Naive thymus-derived CD8-positive, alpha-beta T cell (primary cell): ENCODE measurements at regions not wholly inside any gene's neighbourhood (a gene's known extent, or its start where the extent isn't known, plus 50 kb on each side); places are given as distances from the start of the nearest gene placed in this dataset.
"Not testable (repeated sequence)": the region's sequence is repeated elsewhere in the genome, so short reads cannot be mapped to it uniquely, and the experiment has no call there.

ENCODE experiments used
- ATAC-seq, 2 donors: fragments of 150-1000 bp; cut with Tn5 transposase in 1 of 2; sonication (Bioruptor Pico), chemical (Tn5 transposase) in 1 of 2; 1 replicate in 1 of 2; 2 replicates in 1 of 2; pipeline ENCODE4 v1.10.0; 2021; ENCODE audit warnings: mild to moderate bottlenecking in 2 of 2, moderate library complexity in 2 of 2
- POLR2A ChIA-PET: fragments of 350-600 bp; sonication (Branson Sonifier 250); formaldehyde crosslinking; loops from one replicate; lab custom pipeline; 2021; ENCODE audit warnings: antibody characterized with exemption; lab: Charles Lee
- DNase-seq, 10 donors: peaks; one replicate each; pipeline versions ENCODE4 v3.0.0 to v3.0.0-alpha.2; 2020 to 2022
- H3K27ac Mint-ChIP-seq, 10 donors: one replicate each; pipeline ENCODE4 v1.8.0; 2020 to 2022; ENCODE audit warnings: mild to moderate bottlenecking in 10 of 10, mixed read lengths in 10 of 10, moderate library complexity in 4 of 10, inconsistent platforms in 1 of 10
- H3K27me3 Mint-ChIP-seq, 5 donors: one replicate each; pipeline ENCODE4 v1.8.0; 2021 to 2022; ENCODE audit warnings: mixed read lengths in 5 of 5
- H3K36me3 Mint-ChIP-seq, 3 donors: one replicate each; pipeline ENCODE4 v1.8.0; 2020 to 2022; ENCODE audit warnings: mixed read lengths in 3 of 3, mild to moderate bottlenecking in 2 of 3, inconsistent platforms in 1 of 3
- H3K4me1 Mint-ChIP-seq, 4 donors: one replicate each; pipeline ENCODE4 v1.8.0; 2021 to 2022; ENCODE audit warnings: mixed read lengths in 4 of 4
- H3K4me3 Mint-ChIP-seq, 10 donors: one replicate each; pipeline ENCODE4 v1.8.0; 2020 to 2022; ENCODE audit warnings: mild to moderate bottlenecking in 10 of 10, mixed read lengths in 10 of 10, moderate library complexity in 6 of 10, inconsistent platforms in 1 of 10
- H3K9me3 Mint-ChIP-seq, 9 donors: one replicate each; pipeline ENCODE4 v1.8.0; 2020 to 2022; ENCODE audit warnings: mixed read lengths in 9 of 9, mild to moderate bottlenecking in 3 of 9, inconsistent platforms in 1 of 9, moderate library complexity in 1 of 9

DNA sequence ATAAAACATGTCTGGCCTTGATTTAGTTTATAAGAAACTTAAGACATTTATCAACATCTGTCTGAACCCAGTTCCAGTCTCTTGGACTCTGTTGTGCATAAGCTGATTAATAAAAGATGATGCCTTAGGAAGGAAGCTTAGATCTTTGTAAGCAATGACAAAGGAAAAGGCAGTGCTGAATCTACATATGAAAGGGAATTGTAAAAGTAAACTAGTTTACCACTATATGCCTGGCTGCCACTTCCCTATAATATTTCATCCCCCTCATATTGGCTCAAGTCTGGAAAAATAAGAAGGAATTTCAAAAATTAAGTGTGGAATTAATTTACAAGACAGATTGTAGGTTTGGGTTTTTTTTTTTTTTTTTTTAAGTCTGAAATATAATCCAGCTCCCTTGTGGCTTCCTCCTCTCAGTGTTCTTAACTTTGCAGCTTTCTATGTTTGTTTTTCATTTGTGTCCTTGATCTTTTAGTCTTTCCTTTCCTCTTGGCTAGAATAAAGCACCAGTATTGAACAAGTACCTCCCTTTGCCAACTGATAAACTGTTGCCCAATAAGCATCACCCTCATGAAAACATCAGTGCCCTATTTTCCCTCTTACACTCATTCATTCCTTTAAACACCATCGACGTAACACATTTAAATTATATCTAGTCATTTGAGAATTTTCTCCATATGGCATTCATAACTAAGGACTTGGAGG lies 146.7 kb upstream of the TBX18 start:
- DNase-seq (no peak), ATAC-seq (no peak)
- H3K4me3 Mint-ChIP-seq = no peak overlapping the region
- no peak overlapping the region for H3K27ac Mint-ChIP-seq
- H3K27me3 Mint-ChIP-seq = no peaks in the 10 kb centered on the region
- no peaks in the 10 kb centered on the region for H3K36me3 Mint-ChIP-seq
- no peaks in the 10 kb centered on the region for H3K4me1 Mint-ChIP-seq
- peaks cover 0 to 11% (median 0%) of the 10 kb centered on the region in 9 donors for H3K9me3 Mint-ChIP-seq
- POLR2A ChIA-PET = no interaction called here

DNA sequence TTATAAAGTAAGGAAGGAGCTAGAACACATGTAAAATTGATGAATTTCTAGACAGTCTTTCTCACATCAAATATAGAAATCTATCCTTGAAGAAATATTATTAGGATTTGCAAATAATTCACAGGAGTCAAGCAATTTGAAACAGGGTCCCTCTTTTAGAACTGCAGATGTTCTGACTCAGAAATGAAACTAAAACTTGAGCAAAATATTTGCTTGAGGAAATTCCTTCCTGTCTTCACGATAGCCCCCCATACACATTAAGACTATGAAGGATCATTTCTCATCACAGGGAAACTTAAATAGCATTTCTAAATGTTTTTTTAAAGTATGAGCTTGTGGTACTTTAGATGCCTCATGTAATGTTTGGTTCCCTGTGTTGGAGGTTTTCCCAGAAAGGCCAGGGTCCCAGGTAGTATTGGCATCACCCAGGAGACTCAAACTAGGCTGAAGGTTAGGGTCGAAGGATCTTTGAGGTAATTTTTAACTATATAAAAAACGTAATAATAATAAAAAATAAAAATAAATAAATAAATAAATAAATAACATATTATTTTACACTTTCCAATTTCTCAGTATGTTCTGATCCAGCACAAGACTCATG lies 144.0 kb upstream of the TBX18 start:
- Mint-ChIP-seq H3K4me1 (no peaks in the 10 kb centered on the region), H3K4me3 (no peak overlapping the region), H3K27ac (no peak overlapping the region), H3K36me3 (no peaks in the 10 kb centered on the region), H3K27me3 (no peaks in the 10 kb centered on the region), H3K9me3 (peaks cover 0 to 11% (median 0%) of the 10 kb centered on the region in 9 donors)
- POLR2A ChIA-PET = no interaction called here
- no peak for DNase-seq
- ATAC-seq = no peak

DNA sequence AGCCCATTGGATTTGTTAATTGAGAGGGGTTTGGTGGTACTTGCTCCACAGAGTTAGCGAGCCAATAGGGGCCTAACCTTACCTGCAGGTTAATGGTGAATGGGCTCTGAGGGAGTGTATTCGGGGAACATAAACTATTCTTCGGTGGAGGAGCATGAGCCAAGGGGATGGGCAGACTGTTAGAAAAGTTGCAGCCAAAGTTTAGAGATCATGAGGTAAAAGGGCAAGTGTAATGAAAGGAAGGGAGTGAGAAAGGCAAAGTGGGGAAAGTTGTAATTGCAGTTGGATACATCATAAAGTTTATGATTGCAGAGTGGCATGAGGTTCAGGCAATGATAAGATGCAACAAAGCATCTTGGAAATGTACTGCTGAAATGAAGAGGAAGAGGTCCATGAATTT lies 142.1 kb upstream of the TBX18 start:
- Mint-ChIP-seq H3K4me3 (no peak overlapping the region), H3K9me3 (peaks cover 0 to 2% (median 0%) of the 10 kb centered on the region in 9 donors), H3K4me1 (no peaks in the 10 kb centered on the region), H3K36me3 (no peaks in the 10 kb centered on the region), H3K27ac (no peak overlapping the region), H3K27me3 (no peaks in the 10 kb centered on the region)
- DNase-seq = no peak
- no peak for ATAC-seq
- POLR2A ChIA-PET = no interaction called here

DNA sequence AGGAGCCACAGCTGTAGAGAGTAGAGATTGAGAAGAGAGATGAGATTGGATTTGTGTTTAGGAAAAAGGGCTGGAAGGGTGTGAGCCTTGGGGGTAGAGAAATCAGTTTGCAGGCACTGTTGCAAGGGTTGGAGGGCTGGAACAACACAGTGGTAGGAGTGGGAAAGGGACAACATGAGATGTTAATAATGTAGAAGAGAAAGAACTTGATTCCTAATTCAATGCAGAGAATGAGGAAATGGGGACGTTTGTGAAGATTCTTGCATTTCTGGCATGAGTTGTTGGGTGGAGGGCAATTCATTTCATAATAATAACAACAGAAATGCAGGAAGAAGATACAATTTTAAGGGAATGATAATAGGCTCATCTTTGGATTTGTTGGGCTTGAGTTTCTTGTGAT lies 141.4 kb upstream of the TBX18 start:
- H3K4me3 Mint-ChIP-seq = no peak overlapping the region
- H3K27ac Mint-ChIP-seq = no peak overlapping the region
- POLR2A ChIA-PET = no interaction called here
- ATAC-seq (no peak), DNase-seq (no peak)
- H3K36me3 Mint-ChIP-seq = no peaks in the 10 kb centered on the region
- H3K27me3 Mint-ChIP-seq = no peaks in the 10 kb centered on the region
- no peaks in the 10 kb centered on the region for H3K4me1 Mint-ChIP-seq
- H3K9me3 Mint-ChIP-seq = peaks cover 0 to 2% (median 0%) of the 10 kb centered on the region in 9 donors

DNA sequence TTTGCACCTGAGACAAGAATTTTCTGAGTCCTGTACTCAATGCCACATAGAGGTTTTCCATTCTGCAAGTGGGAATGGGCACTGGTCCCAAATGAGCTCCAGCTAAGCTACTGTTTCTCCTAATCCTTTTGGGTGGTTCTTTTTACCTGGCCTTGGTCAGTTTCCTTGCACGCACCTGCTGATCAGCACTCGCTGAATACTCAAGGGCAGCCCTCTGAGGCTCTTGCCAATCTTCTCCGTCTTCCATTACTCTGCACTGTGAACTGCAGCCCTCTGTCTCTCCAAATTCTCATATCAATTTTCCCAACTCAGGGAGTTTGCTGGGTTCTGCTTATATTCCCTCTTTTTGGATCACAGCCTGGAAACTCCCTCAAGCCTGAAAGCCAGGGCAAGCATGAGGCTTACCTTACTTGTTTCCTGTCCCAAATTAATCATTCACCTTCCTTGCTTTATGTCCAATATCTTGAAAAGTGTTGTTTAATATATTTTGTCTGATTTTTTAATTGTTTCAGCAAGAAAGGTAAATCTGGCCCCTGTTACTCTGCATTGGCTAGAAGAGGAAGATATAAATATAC lies 138.0 kb upstream of the TBX18 start:
- no peaks in the 10 kb centered on the region for H3K4me1 Mint-ChIP-seq
- no peak overlapping the region for H3K4me3 Mint-ChIP-seq
- DNase-seq (no peak), ATAC-seq (no peak)
- no peak overlapping the region for H3K27ac Mint-ChIP-seq
- H3K36me3 Mint-ChIP-seq = no peaks in the 10 kb centered on the region
- H3K27me3 Mint-ChIP-seq = no peaks in the 10 kb centered on the region
- peaks cover 0 to 2% (median 0%) of the 10 kb centered on the region in 9 donors for H3K9me3 Mint-ChIP-seq
- POLR2A ChIA-PET = no interaction called here

DNA sequence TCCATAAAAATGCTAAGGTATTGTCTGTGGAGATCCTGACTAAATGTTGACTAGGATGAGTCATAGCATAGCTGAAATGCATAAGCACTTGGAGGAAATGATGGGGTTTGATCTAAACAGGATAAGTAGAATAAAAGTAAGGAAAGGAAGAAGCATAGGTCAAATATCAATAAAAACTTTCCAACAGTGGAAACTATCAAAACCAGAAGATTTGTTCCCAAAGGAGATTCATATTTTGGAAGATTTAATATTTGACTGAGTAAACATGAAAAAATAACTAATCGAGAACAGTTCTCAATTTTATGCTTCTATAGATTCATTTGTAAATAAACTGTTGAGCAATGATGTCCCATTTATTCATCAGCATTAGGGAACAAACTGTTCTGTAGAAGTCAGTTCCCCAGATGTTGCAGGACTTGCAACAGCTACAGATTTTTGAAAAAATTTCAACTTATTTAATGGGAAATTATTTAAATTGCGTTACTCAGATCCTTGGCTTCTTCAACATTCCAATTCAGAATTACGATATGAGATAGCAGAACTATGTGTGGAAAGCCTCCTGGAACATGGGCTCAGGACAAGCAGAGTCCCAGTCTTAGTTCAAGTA lies 133.7 kb upstream of the TBX18 start:
- H3K4me3 Mint-ChIP-seq = no peak overlapping the region
- DNase-seq = no peak
- no peak overlapping the region for H3K27ac Mint-ChIP-seq
- H3K27me3 Mint-ChIP-seq = no peaks in the 10 kb centered on the region
- H3K4me1 Mint-ChIP-seq = no peaks in the 10 kb centered on the region
- POLR2A ChIA-PET = no interaction called here
- H3K9me3 Mint-ChIP-seq = peaks cover 0 to 9% (median 0%) of the 10 kb centered on the region in 9 donors
- no peak for ATAC-seq
- no peaks in the 10 kb centered on the region for H3K36me3 Mint-ChIP-seq

DNA sequence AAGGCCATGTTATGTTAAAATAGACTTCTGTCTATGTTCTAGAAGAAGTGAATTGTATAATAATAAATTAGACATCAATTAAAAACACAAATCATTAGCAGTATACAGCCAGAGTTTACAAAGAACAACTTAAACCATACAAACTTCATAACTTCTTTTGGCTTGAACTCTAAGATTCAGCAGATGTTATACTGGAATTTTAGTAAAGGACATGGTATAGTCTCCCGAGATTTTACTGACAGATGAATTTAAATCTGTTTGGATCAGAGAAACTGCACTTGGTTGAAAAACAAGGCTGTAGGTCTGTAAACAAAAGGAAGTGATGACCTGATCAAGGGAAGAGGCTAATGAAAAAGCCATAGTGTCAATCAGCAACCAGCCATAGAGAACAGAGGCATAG lies 132.6 kb upstream of the TBX18 start:
- Mint-ChIP-seq H3K36me3 (no peaks in the 10 kb centered on the region), H3K27me3 (no peaks in the 10 kb centered on the region), H3K4me1 (no peaks in the 10 kb centered on the region), H3K9me3 (peaks cover 0 to 9% (median 0%) of the 10 kb centered on the region in 9 donors), H3K27ac (no peak overlapping the region), H3K4me3 (no peak overlapping the region)
- DNase-seq (no peak), ATAC-seq (no peak)
- POLR2A ChIA-PET = no interaction called here

DNA sequence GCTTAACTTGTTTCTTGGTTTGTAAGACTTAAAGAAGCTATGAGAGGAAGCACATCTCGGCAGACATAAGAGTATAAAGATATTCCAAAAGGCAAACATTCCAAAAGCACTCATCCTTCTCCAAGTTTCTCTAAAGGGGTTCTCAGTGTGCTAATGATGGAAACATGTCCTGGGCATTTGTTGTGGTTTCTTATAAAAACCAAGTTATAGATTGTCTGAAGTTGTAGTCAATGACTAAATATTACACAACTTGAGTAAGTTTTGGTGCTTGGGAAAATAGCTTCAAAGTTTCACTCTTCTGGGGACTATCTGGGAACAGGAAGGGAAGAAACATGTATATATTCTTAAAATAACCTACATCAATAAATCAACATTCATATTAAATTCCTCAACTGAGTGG lies 128.3 kb upstream of the TBX18 start:
- ATAC-seq = no peak
- Mint-ChIP-seq H3K9me3 (peaks cover 0 to 9% (median 0%) of the 10 kb centered on the region in 9 donors), H3K27ac (no peak overlapping the region), H3K4me1 (no peaks in the 10 kb centered on the region), H3K4me3 (no peak overlapping the region), H3K36me3 (no peaks in the 10 kb centered on the region), H3K27me3 (peaks cover 0 to 4% (median 0%) of the 10 kb centered on the region in 5 donors)
- no peak for DNase-seq
- POLR2A ChIA-PET = no interaction called here

DNA sequence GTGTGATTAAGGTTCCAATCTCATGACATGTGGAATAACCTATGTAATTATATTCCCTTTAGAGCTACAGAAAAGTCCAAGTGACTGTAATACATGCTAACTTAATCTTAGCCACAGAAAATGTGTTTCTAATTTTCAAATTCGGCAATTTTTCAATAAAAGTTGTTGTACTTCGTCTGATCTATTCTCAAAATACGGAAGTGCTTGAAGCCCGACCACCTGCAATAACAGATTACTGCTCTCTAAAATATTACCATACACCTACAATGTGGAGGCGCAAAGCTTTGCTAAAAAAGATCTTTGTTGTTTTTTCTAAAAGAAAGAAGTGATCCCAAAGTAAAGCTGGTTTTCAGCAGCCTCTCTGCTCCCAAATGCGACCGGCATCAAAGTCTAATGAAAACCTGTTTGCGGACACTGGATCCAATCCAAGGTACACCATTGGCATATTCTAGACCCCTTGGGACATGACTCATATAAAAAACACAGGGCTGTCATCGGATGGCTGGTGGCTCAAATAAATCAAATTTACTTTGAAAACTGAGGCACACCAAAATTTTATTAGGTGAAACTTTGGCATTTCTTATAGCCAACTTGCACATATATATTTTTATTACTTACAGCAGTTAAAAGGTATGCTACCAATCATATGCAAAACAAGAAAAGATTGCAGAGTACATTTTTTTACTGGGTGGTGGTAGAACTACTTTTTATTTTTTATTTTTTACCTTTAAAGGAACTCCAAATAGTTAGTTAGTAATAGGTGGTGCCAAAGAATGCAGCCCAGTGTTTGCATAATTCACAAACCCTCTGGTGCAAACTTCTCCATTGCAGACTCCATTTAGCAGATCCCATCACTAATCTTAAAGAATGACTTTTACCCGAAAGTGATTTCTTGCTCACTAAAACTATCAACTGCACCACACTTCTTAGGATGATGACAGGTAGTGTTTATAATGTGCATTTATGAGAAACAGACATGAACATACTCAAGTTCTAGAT lies 118.7 kb upstream of the TBX18 start:
- Mint-ChIP-seq H3K27me3 (no peaks in the 10 kb centered on the region), H3K27ac (no peak overlapping the region), H3K36me3 (no peaks in the 10 kb centered on the region), H3K4me3 (no peak overlapping the region), H3K9me3 (peaks cover 0 to 4% (median 0%) of the 10 kb centered on the region in 9 donors), H3K4me1 (no peaks in the 10 kb centered on the region)
- ATAC-seq = no peak
- POLR2A ChIA-PET = no interaction called here
- no peak for DNase-seq

DNA sequence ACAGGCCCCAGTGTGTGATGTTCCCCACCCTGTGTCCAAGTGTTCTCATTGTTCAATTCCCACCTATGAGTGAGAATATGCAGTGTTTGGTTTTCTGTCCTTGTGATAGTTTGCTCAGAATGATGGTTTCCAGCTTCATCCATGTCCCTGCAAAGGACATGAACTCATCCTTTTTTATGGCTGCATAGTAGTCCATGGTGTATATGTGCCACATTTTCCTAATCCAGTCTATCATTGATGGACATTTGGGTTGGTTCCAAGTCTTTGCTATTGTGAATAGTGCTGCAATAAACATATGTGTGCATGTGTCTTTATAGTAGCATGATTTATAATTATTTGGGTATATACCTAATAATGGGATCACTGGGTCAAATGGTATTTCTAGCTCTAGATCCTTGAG lies 115.0 kb upstream of the TBX18 start:
- POLR2A ChIA-PET, H3K27me3 Mint-ChIP-seq, H3K27ac Mint-ChIP-seq, H3K9me3 Mint-ChIP-seq, ATAC-seq, H3K4me1 Mint-ChIP-seq, H3K36me3 Mint-ChIP-seq, DNase-seq, H3K4me3 Mint-ChIP-seq: not testable (repeated sequence)

DNA sequence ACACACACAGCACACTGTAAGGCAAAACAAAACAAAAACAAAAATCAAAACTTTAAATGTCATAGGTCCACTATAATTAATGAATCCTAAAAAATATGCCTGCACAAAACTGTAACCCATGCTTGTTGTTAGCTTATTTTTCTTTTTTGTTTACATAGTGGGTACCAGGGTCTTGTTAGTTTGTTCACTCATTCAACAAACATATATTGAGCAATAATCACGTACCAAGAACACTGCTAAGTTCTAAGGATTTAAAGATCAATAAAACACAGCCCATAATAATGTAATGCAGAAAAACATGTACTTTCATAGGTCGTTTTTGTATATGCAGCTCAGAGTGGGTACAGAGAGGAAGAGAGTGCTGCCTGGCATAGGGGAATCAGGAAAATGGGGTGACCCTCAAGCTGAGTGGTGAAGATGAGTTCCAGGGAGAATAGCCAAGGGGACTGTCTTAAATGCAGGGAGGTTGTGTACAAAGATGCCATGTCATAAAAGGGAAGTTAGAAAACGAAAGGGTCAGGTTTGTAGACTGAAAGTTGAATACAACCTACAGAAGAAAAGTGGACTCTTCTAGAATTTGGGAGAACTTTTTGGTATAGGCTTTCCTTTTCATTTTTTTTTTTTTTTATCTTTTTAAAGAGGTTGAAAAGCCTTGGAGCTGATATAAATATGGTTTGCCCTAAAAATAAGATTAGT lies 113.3 kb upstream of the TBX18 start:
- no peaks in the 10 kb centered on the region for H3K36me3 Mint-ChIP-seq
- H3K9me3 Mint-ChIP-seq = peaks cover 0 to 4% (median 0%) of the 10 kb centered on the region in 9 donors
- H3K4me1 Mint-ChIP-seq = no peaks in the 10 kb centered on the region
- H3K27ac Mint-ChIP-seq = no peak overlapping the region
- no peak overlapping the region for H3K4me3 Mint-ChIP-seq
- ATAC-seq (no peak), DNase-seq (no peak)
- H3K27me3 Mint-ChIP-seq = no peaks in the 10 kb centered on the region
- POLR2A ChIA-PET = no interaction called here
